NCI-H446 treated with DMSO at 0.1 percent for 48 hours (cell line): ENCODE measurements at regions not wholly inside any gene's neighbourhood (a gene's known extent, or its start where the extent isn't known, plus 50 kb on each side); places are given as distances from the start of the nearest gene placed in this dataset.

Experiments used
- DNase-seq: peaks from one replicate; lab custom pipeline; 2025; lab: John Stamatoyannopoulos, UW

DNA sequence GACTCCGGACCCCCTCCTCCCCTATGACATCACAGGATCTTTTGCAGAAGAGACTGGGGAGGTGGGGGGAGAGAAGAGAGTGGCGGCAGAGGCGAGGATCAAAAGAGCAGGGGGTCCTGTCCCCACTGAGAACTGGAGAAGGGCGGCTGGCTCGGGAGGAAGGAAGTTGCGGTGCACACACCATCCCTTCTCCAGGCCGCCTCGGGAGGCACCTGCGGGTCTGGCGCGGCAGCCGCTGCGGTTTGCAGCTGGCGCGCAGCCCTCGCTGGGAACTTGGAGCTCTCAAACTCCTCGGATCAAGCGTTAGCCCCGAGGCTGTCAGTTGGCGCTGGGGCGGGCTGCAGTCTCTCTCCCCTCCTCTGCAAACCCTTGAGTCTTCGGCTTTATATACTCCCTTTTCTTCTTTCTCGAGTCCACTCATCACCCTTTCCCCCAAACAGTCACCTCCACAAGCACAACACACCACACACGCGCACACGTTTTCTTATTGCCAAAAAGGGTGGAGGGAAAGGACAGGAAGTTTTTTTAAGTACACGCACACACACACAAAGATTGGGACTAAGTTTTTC is 180.7 kb downstream of the TBXT start:
- no peak for DNase-seq

DNA sequence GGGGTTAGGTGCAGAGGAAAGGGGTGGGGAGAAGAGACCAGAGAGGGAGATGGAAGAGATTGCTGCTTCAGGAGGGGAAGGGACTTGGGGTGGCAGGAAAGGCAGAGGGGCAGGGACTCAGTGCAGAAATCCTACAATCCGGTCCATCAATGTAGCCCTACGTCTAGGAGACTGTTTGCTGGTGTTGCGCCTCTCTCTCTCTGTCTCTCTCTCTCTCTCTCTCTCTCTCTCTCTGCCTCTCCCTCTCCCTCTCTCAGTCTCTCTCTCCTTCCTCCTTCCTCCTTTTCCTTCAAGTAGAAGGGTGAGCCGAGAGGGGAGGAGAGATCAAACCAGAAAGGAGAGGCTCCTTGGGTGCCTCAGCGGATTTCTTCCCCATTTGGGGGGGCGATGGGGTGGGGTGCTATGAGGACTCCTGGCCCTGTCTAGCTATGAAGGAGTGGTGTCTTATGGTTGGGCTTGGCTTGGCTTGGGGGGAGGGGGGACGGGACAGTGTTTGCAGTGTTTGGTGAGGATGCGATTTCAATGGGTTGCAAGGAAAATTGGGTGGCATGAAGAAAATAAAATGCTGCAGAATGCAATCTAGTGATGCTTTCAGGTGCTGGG is 181.2 kb downstream of the TBXT start:
- no peak for DNase-seq

DNA sequence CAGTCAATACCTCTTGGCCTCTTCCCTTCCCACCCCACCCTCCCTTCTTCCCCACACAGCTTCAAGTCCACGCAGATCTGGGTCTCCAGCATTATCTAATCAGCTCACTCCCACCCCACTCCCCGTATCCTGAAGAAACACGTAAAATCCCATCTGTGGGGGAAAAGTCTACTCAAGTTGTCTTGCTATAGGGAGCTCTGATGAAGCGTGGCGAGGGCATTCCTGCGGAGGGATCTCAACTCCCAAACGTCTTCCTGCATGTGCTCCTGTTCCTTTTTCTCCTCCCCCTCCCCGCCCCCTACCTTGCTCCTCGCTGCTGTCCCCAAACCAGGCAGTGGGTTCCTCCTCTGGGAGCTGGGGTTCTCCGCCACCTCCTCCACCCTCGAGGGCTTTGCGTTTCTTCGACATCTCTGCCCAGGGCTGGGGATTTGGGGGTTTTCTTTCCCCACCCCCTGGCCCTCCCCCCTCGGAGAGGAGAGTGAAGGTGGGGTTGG is 181.8 kb downstream of the TBXT start:
- no peak for DNase-seq

GRCh38 chr6:165985281-165985805 is 182.3 kb downstream of the TBXT start:
- DNase-seq, result no peak

DNA sequence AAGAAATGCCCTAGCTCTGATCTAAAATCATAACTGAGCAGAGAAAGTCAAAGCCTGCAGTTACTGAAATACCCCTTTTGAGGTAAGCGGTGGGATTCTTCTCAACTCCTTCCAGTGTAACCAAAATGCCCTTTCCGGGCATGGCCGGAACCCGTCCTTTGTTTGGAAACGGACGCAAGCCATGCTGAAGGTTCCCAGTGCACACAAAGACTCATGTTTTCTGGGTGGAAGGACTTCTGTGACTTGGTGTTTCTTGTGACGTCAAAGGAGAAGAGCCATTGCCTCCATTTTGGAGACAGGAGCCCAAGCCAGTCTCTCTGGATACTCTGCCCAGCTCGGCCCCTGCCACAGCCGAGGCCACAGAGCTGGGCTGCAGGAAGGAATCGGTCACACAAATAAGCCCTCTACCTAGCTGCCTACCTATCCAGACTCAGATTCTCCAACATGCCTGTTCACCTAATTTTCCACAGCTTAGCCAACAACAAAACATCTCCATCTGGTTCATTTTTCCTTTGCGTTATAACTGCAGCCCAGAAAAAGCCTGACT is 182.8 kb downstream of the TBXT start:
- DNase-seq, result no peak

GRCh38 chr6:165983112-165984072 is 184.3 kb downstream of the TBXT start:
- DNase-seq, result no peak

GRCh38 chr6:165978476-165978875 is 189.2 kb downstream of the TBXT start:
- no peak for DNase-seq

GRCh38 chr6:165976684-165977083 is 191.0 kb downstream of the TBXT start:
- DNase-seq, result no peak

DNA sequence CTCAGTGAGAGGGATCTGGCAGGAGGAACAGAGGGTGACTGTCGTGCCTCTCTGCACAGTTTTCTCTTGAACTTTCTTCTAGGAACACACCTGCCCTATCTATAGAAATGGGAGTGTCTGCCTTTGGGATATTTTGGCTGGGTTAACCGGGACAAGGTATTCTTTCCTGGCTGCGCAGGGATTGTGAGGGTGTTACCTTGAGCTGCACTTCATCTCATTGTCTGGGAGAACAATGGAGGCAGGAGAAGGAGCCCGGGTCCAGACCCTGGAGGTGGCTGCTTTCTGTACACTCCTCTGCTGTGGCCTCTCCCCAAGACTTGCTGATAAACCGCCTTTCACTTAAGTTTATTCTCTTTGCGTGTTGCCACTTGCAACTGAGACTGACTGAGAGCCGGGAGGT is 192.8 kb downstream of the TBXT start:
- DNase-seq, result no peak

GRCh38 chr6:165973473-165973872 is 194.2 kb downstream of the TBXT start:
- no peak for DNase-seq

- no peak for DNase-seq
Observed at GRCh38 chr6:165972139-165972802, 195.4 kb downstream of the TBXT start.

DNA sequence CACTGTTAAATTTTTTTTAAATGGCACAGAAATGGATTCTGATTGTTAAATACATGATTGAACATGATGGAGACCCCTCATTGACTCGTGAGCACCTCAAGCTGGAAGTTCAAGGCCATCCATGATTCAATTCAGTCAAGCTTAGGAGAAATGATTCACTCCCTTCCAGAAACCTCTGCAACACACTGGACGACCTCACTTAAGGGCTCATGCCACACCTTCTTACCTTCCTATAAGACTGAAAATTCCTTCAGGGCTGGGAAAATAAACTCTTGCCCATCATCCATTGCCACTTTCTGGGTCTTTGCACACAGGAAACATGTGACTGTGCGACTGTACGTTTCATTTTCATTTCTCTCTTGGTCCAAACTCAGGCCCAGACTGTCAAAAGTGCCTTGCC is 196.4 kb downstream of the TBXT start:
- no peak for DNase-seq

DNA sequence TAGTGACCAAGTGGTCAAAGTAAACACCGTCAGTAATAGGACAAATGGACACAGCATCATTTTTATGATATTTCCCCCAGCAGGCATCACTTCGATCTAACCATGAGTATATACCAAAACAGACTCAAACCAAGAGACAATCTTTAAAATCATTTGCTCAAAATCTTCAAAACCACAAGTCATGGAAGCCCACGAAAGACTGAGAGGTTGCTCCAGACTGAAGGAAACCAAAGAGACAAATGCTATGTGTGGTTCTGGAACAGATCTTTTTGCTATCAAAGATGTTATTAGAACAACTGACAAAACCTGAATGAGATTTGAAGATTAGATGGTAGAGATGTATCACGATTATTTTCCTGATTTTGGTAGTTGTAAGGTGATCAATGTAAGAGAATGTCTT is 197.7 kb downstream of the TBXT start:
- no peak for DNase-seq

GRCh38 chr6:165969184-165969583 is 198.5 kb downstream of the TBXT start:
- no peak for DNase-seq

DNA sequence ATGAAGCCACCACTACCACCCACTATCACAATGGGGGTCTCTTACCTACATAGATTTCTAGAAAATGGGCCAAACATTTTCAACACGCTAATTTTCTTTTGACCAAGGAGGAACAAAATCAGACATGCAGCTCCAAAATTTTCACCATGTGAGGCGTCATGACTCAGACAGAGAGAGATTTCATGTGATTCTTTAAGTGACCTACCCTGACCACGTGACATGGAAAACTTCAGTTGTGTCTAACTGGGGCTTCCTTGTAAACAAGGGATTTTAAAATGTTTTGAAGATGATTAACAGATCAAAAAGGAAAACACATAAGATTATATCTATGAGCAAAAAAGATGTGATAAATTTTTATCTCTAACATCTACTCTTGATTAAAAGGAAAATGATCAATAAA is 199.2 kb downstream of the TBXT start:
- DNase-seq, result no peak

- no peak for DNase-seq
Observed at GRCh38 chr6:165967810-165968407, 199.7 kb downstream of the TBXT start.

DNA sequence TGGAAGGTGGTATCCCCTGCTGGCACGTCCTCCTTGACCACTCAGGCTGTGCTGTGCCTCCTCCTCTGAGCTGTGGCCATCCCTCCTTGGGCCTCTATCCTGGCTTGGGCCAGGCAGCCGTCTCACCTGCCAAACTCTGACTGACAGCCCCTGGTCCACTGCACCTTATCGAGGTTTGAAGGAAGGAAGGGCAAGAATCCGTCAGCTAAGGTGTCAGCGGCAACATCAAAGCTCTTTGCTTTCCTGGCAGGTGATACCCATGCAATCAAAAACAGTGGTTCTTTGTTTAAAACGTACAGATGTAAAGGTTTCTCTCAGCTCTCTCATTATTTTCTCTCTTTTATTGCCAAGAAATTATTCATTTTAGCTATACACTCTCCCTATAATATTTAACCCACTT is 203.9 kb downstream of the TBXT start:
- DNase-seq, result no peak

DNA sequence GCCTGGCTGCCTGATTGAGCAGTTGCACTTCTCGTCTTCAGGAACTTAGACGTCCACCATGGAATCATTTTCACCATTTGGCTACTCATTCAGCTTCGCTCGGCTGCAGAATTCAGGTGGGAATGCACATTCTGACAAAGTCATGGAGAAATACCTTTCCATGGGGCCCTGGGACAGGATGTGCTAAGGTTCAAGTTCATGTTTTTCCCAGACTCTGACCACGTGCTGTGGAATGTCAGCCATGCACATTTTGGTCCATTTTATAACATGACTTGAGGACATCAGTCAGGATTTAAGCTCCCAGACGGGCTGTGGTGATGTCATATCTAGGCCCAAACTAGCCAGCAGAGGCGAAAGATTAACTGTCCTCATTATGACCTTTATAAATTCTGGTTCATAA is 205.3 kb downstream of the TBXT start:
- DNase-seq, result no peak

DNA sequence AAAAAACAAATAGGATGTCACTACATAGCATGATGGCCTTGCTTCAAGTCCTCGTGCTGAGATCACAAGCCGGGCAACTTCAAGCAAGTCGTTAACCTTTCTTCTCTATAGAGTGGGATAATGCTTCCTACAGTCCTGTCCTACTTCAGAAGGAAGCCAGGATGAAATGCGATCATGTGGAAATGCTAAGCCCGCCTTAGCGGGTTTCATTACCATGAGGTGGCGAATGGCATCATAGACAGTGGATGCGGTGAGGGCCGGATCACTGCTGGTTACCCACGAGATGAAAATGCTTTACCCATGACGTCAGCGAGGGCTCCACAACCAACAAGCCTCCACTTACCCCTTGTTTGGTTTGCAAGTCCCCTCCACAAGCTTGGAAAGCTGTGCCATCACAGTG is 206.4 kb downstream of the TBXT start:
- DNase-seq, result no peak

GRCh38 chr6:165960695-165961094 is 207.0 kb downstream of the TBXT start:
- no peak for DNase-seq

DNA sequence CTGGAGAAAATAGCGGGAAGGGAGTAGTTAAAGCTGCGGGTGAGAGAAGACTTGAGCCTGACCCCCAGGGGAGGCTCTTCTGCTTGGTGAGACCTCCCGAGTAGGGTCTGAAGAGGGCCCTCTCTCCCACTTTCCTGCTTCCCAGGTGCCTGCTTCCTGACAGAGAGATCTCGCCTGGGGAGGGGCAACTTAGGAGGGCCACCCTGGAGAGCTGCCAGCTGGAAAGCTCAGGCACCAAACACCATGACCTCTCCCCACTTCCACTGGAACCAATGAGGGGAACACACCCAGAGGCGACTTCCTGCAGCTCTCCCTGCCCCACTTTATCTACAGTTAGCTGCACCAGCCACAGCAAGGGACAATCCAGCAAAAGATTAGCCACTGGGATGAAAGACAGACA is 208.0 kb downstream of the TBXT start:
- DNase-seq, result no peak

DNA sequence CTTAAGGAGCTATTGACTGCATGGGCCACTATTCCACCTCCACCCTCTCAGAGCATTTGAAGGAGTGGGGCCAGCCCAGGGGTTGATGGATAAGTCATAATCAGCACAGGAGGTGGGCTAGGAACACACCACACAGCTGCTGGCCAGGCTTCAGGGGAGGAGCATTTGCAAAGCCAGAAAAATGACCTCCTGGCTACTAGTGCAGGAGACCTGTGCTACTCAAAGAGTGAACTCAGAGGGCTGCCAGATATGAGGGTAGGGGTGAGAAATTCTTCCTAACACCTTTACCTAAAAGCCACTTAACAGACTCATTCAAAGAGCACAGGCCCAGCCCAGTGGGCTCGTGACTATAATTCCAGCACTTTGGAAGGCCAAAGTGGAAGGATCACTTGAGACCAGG is 210.8 kb downstream of the TBXT start:
- DNase-seq, result no peak
